22Rv1 (cell line): ENCODE measurements at regions not wholly inside any gene's neighbourhood (a gene's known extent, or its start where the extent isn't known, plus 50 kb on each side); places are given as distances from the start of the nearest gene placed in this dataset.

Source experiments
- ZFX ChIP-seq: fragments of 450-650 bp; IDR thresholded peaks from 2 replicates; pipeline ENCODE4 v1.6.1; 2017; ENCODE audit warnings: antibody characterized with exemption, borderline replicate concordance
- TF ChIP-seq, protein P1 (sequence below): fragments of 450-650 bp; IDR thresholded peaks from 2 replicates; pipeline ENCODE4 v1.5.1; 2017; ENCODE audit warnings: mild to moderate bottlenecking

- TF ChIP-seq, protein P1, sequence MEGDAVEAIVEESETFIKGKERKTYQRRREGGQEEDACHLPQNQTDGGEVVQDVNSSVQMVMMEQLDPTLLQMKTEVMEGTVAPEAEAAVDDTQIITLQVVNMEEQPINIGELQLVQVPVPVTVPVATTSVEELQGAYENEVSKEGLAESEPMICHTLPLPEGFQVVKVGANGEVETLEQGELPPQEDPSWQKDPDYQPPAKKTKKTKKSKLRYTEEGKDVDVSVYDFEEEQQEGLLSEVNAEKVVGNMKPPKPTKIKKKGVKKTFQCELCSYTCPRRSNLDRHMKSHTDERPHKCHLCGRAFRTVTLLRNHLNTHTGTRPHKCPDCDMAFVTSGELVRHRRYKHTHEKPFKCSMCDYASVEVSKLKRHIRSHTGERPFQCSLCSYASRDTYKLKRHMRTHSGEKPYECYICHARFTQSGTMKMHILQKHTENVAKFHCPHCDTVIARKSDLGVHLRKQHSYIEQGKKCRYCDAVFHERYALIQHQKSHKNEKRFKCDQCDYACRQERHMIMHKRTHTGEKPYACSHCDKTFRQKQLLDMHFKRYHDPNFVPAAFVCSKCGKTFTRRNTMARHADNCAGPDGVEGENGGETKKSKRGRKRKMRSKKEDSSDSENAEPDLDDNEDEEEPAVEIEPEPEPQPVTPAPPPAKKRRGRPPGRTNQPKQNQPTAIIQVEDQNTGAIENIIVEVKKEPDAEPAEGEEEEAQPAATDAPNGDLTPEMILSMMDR, result no peak
- no peak for TF ChIP-seq ZFX
These were observed 72.2 kb upstream of the PODXL start for GRCh38 chr7:131628634-131629033.
